OCI-LY7 (cell line): ENCODE measurements at regions not wholly inside any gene's neighbourhood (a gene's known extent, or its start where the extent isn't known, plus 50 kb on each side); places are given as distances from the start of the nearest gene placed in this dataset.

Experiments
- CTCF ChIP-seq: fragments of 200-600 bp; sonication (generic); conservative IDR thresholded peaks from 2 replicates; pipeline ENCODE4 v1.5.1; 2014; ENCODE audit warnings: mild to moderate bottlenecking, antibody characterized with exemption, low read length, moderate library complexity, mixed read lengths
- EZH2phosphoT487 ChIP-seq: fragments of 200-600 bp; sonication (generic); IDR thresholded peaks from 2 replicates; pipeline ENCODE4 v1.6.1; 2018; ENCODE audit warnings: low read depth, borderline replicate concordance, mild to moderate bottlenecking, mixed run types, antibody characterized with exemption, low read length, moderate library complexity, mixed read lengths

DNA sequence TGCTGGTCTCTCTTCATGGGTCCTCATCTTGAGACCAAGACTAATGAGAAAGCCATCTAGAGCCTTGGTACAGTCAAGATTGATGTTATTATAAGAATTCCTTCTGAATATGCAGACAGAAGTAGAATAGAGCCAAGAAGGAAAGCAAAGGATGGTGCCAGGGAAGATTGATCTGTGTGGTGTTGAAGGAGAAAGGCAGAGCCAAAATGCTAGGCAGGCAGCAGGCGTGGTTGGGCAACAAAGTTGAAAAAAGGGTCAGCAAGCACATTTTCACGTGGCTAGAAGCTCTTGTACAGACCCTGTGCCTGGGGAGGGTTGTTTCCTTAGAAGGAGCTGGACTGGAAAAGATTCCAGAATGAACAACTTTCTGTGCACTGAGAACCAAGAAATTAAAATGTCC, 319.7 kb upstream of the ARGLU1 start:
- TF ChIP-seq CTCF (no peak), EZH2phosphoT487 (no peak)
